ENCODE measurements at regions not wholly inside any gene's neighbourhood (a gene's known extent, or its start where the extent isn't known, plus 50 kb on each side); places are given as distances from the start of the nearest gene placed in this dataset.
"Not testable (repeated sequence)": the region's sequence is repeated elsewhere in the genome, so short reads cannot be mapped to it uniquely, and the experiment has no call there.

DNA sequence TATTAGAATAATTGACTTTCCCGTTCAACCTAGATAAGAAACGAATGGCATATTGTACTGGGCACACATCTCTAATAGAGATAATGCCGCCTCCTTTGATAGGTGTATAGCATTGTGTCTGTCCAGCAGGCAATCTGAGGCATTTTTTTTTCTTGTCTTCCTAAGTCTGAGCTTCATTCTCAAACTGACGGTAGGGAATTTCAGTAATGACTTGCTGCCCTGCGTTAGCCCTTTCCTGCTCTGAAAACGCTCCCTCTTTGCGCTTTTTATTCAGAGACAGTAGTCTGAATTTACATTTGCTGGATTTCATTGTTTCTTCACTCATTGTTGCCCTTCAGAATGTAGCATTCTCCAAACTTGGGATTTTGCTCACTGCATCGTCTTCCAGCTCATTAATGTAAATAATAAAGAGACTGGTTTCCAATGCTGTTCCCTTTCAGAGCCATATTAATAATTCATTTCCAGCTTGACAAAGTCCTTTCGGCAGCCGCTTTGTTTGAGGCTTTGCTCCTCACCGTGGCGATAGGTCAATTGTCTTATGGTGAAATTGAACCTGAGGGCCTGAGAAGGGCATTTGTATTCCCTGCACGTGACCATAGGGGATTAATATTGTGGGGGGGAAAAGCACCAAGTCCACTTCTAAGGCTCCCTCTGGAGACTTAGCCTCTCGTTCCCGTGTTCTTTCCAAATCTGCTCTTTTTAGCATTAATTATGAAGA lies 412.1 kb downstream of the SMARCA1 start:
- no peak for DNase-seq
- ChIA-PET POLR2A (no interaction called here), CTCF (interaction anchor here (1.2 kb wide), 1 partner anchor 11 kb away, joined by 3 read pairs; no protein-coding TSS in a partner anchor)
- H3K27ac Mint-ChIP-seq: no peak overlapping the region
- no peaks in the 10 kb centered on the region for H3K4me1 Mint-ChIP-seq
- H3K4me3 Mint-ChIP-seq: no peak overlapping the region
- H3K36me3 Mint-ChIP-seq (ENCODE audit: low read depth): no peaks in the 10 kb centered on the region
- intact Hi-C loops (cut with DNase I, micrococcal nuclease): loop anchor here in 1 of 2 experiments (5.0 kb wide), 1 partner anchor 294 kb away; no protein-coding TSS in a partner anchor
- no peaks in the 10 kb centered on the region for H3K27me3 Mint-ChIP-seq
- no peaks in the 10 kb centered on the region for H3K9me3 Mint-ChIP-seq (ENCODE audit: low read depth)
- ATAC-seq: no peak

GRCh38 chrX:129108936-129109335 lies 414.4 kb downstream of the SMARCA1 start:
- Mint-ChIP-seq H3K9me3 (ENCODE audit: low read depth) (no peaks in the 10 kb centered on the region), H3K27me3 (no peaks in the 10 kb centered on the region), H3K36me3 (ENCODE audit: low read depth) (no peaks in the 10 kb centered on the region), H3K4me1 (no peaks in the 10 kb centered on the region), H3K27ac (no peak overlapping the region), H3K4me3 (no peak overlapping the region)
- ChIA-PET CTCF (no interaction called here), POLR2A (no interaction called here)
- ATAC-seq (no peak), DNase-seq (no peak)
- intact Hi-C loops (cut with DNase I, micrococcal nuclease): no loop called here

DNA sequence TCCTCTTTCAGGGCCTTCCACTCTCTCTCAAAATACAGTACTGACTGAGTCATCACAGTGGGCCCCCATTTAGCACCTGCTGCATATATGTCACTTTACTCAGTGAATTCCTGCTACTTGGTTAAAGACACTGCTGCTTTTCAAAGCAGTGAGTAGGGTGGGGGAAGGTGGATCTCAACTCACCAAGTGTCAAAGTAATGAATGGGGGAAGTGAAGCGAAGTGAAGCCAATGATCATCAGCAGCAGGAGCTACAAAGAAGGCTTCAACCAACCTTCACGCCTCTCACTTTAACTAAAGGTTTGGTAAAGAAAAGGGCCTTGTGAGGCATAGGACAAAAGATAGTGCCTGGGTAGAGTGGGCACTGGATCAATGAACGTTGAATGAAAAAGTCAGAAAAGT lies 424.1 kb downstream of the SMARCA1 start:
- no peak for ATAC-seq
- H3K27ac Mint-ChIP-seq: no peak overlapping the region
- POLR2A ChIA-PET: no interaction called here
- intact Hi-C loops (cut with DNase I, micrococcal nuclease): no loop called here
- no peaks in the 10 kb centered on the region for H3K9me3 Mint-ChIP-seq (ENCODE audit: low read depth)
- peaks cover 4% of the 10 kb centered on the region for H3K27me3 Mint-ChIP-seq
- H3K4me1 Mint-ChIP-seq: no peaks in the 10 kb centered on the region
- no peak for DNase-seq
- H3K4me3 Mint-ChIP-seq: no peak overlapping the region
- no peaks in the 10 kb centered on the region for H3K36me3 Mint-ChIP-seq (ENCODE audit: low read depth)
- CTCF ChIA-PET: no interaction called here

DNA sequence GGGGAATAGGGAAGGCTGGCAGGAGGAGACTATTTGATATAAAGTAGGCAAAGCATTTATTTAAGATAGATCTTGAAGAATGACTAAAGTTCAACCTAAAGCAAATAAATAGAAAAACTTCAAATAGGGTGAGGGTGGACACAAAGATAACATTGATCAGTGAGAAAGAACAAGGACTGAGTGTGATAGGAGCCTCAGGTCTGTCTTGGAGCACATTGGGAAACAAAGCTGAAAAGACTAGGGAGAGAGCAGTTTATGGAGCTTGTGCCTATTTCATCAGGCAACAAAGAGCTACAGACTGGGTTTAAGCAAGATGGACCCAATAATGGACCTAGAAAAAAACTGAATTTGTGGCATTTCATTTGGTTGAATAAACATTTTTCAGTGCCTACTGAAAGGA lies 425.6 kb downstream of the SMARCA1 start:
- ATAC-seq: no peak
- Mint-ChIP-seq H3K4me3 (no peak overlapping the region), H3K4me1 (no peaks in the 10 kb centered on the region), H3K36me3 (ENCODE audit: low read depth) (no peaks in the 10 kb centered on the region), H3K27ac (no peak overlapping the region), H3K9me3 (ENCODE audit: low read depth) (no peaks in the 10 kb centered on the region), H3K27me3 (peaks cover 4% of the 10 kb centered on the region)
- DNase-seq: no peak
- intact Hi-C loops (cut with DNase I, micrococcal nuclease): no loop called here
- ChIA-PET CTCF (no interaction called here), POLR2A (no interaction called here)

- no peak for DNase-seq
- ChIA-PET CTCF (no interaction called here), POLR2A (no interaction called here)
- Mint-ChIP-seq H3K36me3 (ENCODE audit: low read depth) (no peaks in the 10 kb centered on the region), H3K9me3 (ENCODE audit: low read depth) (no peaks in the 10 kb centered on the region), H3K27me3 (peaks cover 6% of the 10 kb centered on the region), H3K27ac (no peak overlapping the region), H3K4me3 (no peak overlapping the region), H3K4me1 (no peaks in the 10 kb centered on the region)
- intact Hi-C loops (cut with DNase I, micrococcal nuclease): no loop called here
- ATAC-seq: no peak
Measured at GRCh38 chrX:129093706-129094105, 429.6 kb downstream of the SMARCA1 start.

DNA sequence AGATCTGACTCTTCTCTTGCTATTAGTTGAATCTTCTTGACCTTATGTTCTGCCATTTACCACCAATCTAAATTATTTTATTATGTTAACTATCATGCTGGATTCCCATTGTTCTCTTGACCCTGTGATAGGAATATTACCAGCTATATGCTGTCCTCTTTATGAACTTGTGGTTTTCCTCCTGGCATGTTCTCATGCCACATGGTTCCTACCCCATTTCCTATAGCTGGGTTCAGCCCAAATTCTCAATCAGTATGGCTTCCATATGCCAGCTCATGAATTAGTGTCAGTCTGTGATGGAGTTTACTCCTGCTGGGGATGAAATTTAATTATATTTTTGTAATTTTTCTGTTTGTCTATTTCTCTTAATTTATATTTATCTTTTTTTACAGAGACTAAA lies 430.5 kb downstream of the SMARCA1 start:
- intact Hi-C loops (cut with DNase I, micrococcal nuclease): no loop called here
- no peaks in the 10 kb centered on the region for H3K9me3 Mint-ChIP-seq (ENCODE audit: low read depth)
- H3K27me3 Mint-ChIP-seq: peaks cover 6% of the 10 kb centered on the region
- POLR2A ChIA-PET: no interaction called here
- ATAC-seq (no peak), DNase-seq (no peak)
- H3K36me3 Mint-ChIP-seq (ENCODE audit: low read depth): no peaks in the 10 kb centered on the region
- CTCF ChIA-PET: no interaction called here
- H3K27ac Mint-ChIP-seq: no peak overlapping the region
- no peaks in the 10 kb centered on the region for H3K4me1 Mint-ChIP-seq
- no peak overlapping the region for H3K4me3 Mint-ChIP-seq

DNA sequence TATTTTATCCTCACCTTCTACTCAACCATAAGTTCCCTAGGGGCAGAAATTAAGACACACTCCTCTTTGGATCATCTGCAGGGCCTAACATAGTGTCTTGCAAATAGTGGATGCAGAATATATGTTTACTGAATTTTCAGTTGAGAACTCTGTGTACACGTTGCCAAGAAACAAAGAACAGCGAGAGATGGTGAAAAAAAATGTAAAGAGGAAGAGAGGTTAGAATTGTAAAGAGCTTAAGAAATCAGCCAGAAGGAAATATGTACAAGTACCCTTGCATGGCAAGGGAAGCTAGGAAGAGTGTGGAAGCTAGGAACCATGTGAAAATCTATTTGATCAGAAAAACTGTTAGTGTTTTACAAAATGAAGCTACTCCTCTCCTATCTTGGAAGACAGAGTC lies 431.0 kb downstream of the SMARCA1 start:
- ChIA-PET CTCF (no interaction called here), POLR2A (no interaction called here)
- H3K9me3 Mint-ChIP-seq (ENCODE audit: low read depth): no peaks in the 10 kb centered on the region
- no peaks in the 10 kb centered on the region for H3K4me1 Mint-ChIP-seq
- no peaks in the 10 kb centered on the region for H3K36me3 Mint-ChIP-seq (ENCODE audit: low read depth)
- ATAC-seq: no peak
- peaks cover 2% of the 10 kb centered on the region for H3K27me3 Mint-ChIP-seq
- H3K4me3 Mint-ChIP-seq: no peak overlapping the region
- intact Hi-C loops (cut with DNase I, micrococcal nuclease): no loop called here
- no peak for DNase-seq
- H3K27ac Mint-ChIP-seq: no peak overlapping the region

- H3K36me3 Mint-ChIP-seq (ENCODE audit: low read depth): no peaks in the 10 kb centered on the region
- no peak for DNase-seq
- no peak overlapping the region for H3K27ac Mint-ChIP-seq
- CTCF ChIA-PET: no interaction called here
- H3K4me1 Mint-ChIP-seq: no peaks in the 10 kb centered on the region
- no peak overlapping the region for H3K4me3 Mint-ChIP-seq
- peaks cover 2% of the 10 kb centered on the region for H3K27me3 Mint-ChIP-seq
- POLR2A ChIA-PET: no interaction called here
- H3K9me3 Mint-ChIP-seq (ENCODE audit: low read depth): no peaks in the 10 kb centered on the region
- intact Hi-C loops (cut with DNase I, micrococcal nuclease): no loop called here
- ATAC-seq: no peak
Measured at GRCh38 chrX:129091097-129091496, 432.2 kb downstream of the SMARCA1 start.

- intact Hi-C loops (cut with DNase I, micrococcal nuclease): no loop called here
- CTCF ChIA-PET: no interaction called here
- DNase-seq (no peak), ATAC-seq (no peak)
- Mint-ChIP-seq H3K27me3 (no peaks in the 10 kb centered on the region), H3K4me1 (no peaks in the 10 kb centered on the region), H3K27ac (no peak overlapping the region), H3K9me3 (ENCODE audit: low read depth) (no peaks in the 10 kb centered on the region), H3K36me3 (ENCODE audit: low read depth) (no peaks in the 10 kb centered on the region), H3K4me3 (no peak overlapping the region)
- POLR2A ChIA-PET: no interaction called here
Measured at GRCh38 chrX:129086802-129087201, 436.5 kb downstream of the SMARCA1 start.

DNA sequence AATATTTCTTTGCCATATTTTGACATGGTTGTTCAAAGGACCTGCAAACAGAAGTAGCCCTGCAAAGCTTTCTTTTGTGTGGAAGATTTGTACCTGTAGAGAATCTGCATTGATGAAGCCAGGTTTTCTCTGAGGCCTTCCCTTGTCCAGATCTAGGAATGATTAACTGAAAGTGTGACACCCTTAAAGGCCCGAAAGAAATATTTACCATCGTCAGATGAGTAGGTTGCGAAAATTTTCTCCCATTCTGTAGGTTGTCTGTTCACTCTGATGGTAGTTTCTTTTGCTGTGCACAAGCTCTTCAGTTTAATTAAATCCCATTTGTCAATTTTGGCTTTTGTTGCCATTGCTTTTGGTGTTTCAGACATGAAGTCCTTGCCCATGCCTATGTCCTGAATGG lies 439.0 kb downstream of the SMARCA1 start:
- H3K4me3 Mint-ChIP-seq; H3K27me3 Mint-ChIP-seq; CTCF ChIA-PET; ATAC-seq; H3K27ac Mint-ChIP-seq; DNase-seq; POLR2A ChIA-PET; H3K9me3 Mint-ChIP-seq (ENCODE audit: low read depth); H3K4me1 Mint-ChIP-seq; intact Hi-C loops (cut with DNase I, micrococcal nuclease); H3K36me3 Mint-ChIP-seq (ENCODE audit: low read depth): not testable (repeated sequence)

- DNase-seq (no peak), ATAC-seq (no peak)
- no peak overlapping the region for H3K27ac Mint-ChIP-seq
- ChIA-PET CTCF (no interaction called here), POLR2A (no interaction called here)
- no peaks in the 10 kb centered on the region for H3K36me3 Mint-ChIP-seq (ENCODE audit: low read depth)
- H3K4me1 Mint-ChIP-seq: no peaks in the 10 kb centered on the region
- H3K4me3 Mint-ChIP-seq: no peak overlapping the region
- no peaks in the 10 kb centered on the region for H3K9me3 Mint-ChIP-seq (ENCODE audit: low read depth)
- H3K27me3 Mint-ChIP-seq: no peaks in the 10 kb centered on the region
- intact Hi-C loops (cut with DNase I, micrococcal nuclease): no loop called here
Measured at GRCh38 chrX:129077424-129078170, 445.7 kb downstream of the SMARCA1 start.

GRCh38 chrX:129071390-129071789 lies 451.9 kb downstream of the SMARCA1 start:
- Mint-ChIP-seq H3K27me3 (no peaks in the 10 kb centered on the region), H3K36me3 (ENCODE audit: low read depth) (no peaks in the 10 kb centered on the region), H3K9me3 (ENCODE audit: low read depth) (no peaks in the 10 kb centered on the region), H3K4me3 (no peak overlapping the region), H3K27ac (no peak overlapping the region), H3K4me1 (no peaks in the 10 kb centered on the region)
- no peak for DNase-seq
- no peak for ATAC-seq
- ChIA-PET POLR2A (no interaction called here), CTCF (no interaction called here)
- intact Hi-C loops (cut with DNase I, micrococcal nuclease): no loop called here

Data from activated CD4-positive, alpha-beta T cell treated with anti-CD3 and anti-CD28 coated beads for 36 hours (primary cell).